ENCODE measurements at regions not wholly inside any gene's neighbourhood (a gene's known extent, or its start where the extent isn't known, plus 50 kb on each side); places are given as distances from the start of the nearest gene placed in this dataset.

- Histone ChIP-seq H3K4me1 (no peaks in the 10 kb centered on the region), H3K4me3 (no peak overlapping the region), H3K36me3 (no peaks in the 10 kb centered on the region), H3K9me3 (peaks cover 0 to 14% (median 5%) of the 10 kb centered on the region in 11 donors), H3K27ac (no peak overlapping the region), H3K27me3 (no peaks in the 10 kb centered on the region)
- intact Hi-C loops (cut with DNase I), result no loop called here
- 66 to 88% methylated on average over 2 of the region's 2 CpGs for WGBS, 2 donors
- DNase-seq (no peak), ATAC-seq (no peak)
- TF ChIP-seq CTCF (IDR thresholded peaks at IDR 0.05), result no peak
Observed at GRCh38 chr7:81075150-81075549, 156.3 kb upstream of the SEMA3C start.

- no peaks in the 10 kb centered on the region for H3K4me1 ChIP-seq
- H3K36me3 ChIP-seq, result no peaks in the 10 kb centered on the region
- no peaks in the 10 kb centered on the region for H3K27me3 ChIP-seq
- ATAC-seq (no peak), DNase-seq (no peak)
- TF ChIP-seq CTCF (IDR thresholded peaks at IDR 0.05), result no peak
- H3K4me3 ChIP-seq, result no peak overlapping the region
- H3K27ac ChIP-seq, result no peak overlapping the region
- peaks cover 0 to 14% (median 5%) of the 10 kb centered on the region in 11 donors for H3K9me3 ChIP-seq
- intact Hi-C loops (cut with DNase I), result no loop called here
- 82 to 85% methylated on average over 3 of the region's 3 CpGs for WGBS, 2 donors
Observed at GRCh38 chr7:81074406-81074805, 155.6 kb upstream of the SEMA3C start.

- intact Hi-C loops (cut with DNase I), result no loop called here
- DNase-seq (no peak), ATAC-seq (no peak)
- Histone ChIP-seq H3K4me3 (no peak overlapping the region), H3K27me3 (no peaks in the 10 kb centered on the region), H3K36me3 (no peaks in the 10 kb centered on the region), H3K27ac (no peak overlapping the region), H3K9me3 (peaks cover 0 to 14% (median 5%) of the 10 kb centered on the region in 11 donors), H3K4me1 (no peaks in the 10 kb centered on the region)
- WGBS, 2 donors, result 55 to 71% methylated on average over 1 of the region's 1 CpG
- TF ChIP-seq CTCF (IDR thresholded peaks at IDR 0.05), result no peak
Observed at GRCh38 chr7:81073931-81074251, 155.0 kb upstream of the SEMA3C start.

GRCh38 chr7:81070956-81071355 lies 152.1 kb upstream of the SEMA3C start:
- 90 to 94% methylated on average over 17 to 21 of the region's 21 CpGs for WGBS, 2 donors
- no peak for ATAC-seq

More at GRCh38 chr7:81070956-81071355, 152.1 kb upstream of the SEMA3C start:
- H3K27me3 ChIP-seq, result no peaks in the 10 kb centered on the region
- H3K27ac ChIP-seq, result no peak overlapping the region
- H3K4me3 ChIP-seq, result no peak overlapping the region
- H3K9me3 ChIP-seq, result no peaks in the 10 kb centered on the region
- H3K4me1 ChIP-seq, result no peaks in the 10 kb centered on the region
- DNase-seq, result no peak
- no peaks in the 10 kb centered on the region for H3K36me3 ChIP-seq
- no peak for TF ChIP-seq CTCF (IDR thresholded peaks at IDR 0.05)
- intact Hi-C loops (cut with DNase I), result no loop called here

Data from heart right ventricle (tissue), 16 donors.